Naive B cell (primary cell): ENCODE measurements at regions not wholly inside any gene's neighbourhood (a gene's known extent, or its start where the extent isn't known, plus 50 kb on each side); places are given as distances from the start of the nearest gene placed in this dataset.

ENCODE experiments used
- ATAC-seq, 2 donors: fragments of 150-1000 bp; cut with Tn5 transposase; 2 replicates each; pipeline ENCODE4 v1.10.0; 2021; ENCODE audit warnings: low read depth in 2 of 2, mild to moderate bottlenecking in 2 of 2, moderate library complexity in 2 of 2
- DNase-seq: peaks from one replicate; pipeline ENCODE4 v3.0.0; 2022
- H3K27ac Mint-ChIP-seq, 6 donors: one replicate each; pipeline ENCODE4 v1.8.0; 2020 to 2022; ENCODE audit warnings: mild to moderate bottlenecking in 6 of 6, mixed read lengths in 6 of 6, moderate library complexity in 5 of 6, inconsistent platforms in 2 of 6
- H3K27me3 Mint-ChIP-seq, 3 donors: one replicate each; pipeline ENCODE4 v1.8.0; 2021 to 2022; ENCODE audit warnings: mixed read lengths in 3 of 3, mild to moderate bottlenecking in 1 of 3
- H3K36me3 Mint-ChIP-seq, 2 donors: one replicate each; pipeline ENCODE4 v1.8.0; 2020 to 2022; ENCODE audit warnings: mixed read lengths in 2 of 2, inconsistent platforms in 1 of 2, mild to moderate bottlenecking in 1 of 2
- H3K4me1 Mint-ChIP-seq, 3 donors: one replicate each; pipeline ENCODE4 v1.8.0; 2020 to 2022; ENCODE audit warnings: mixed read lengths in 3 of 3, inconsistent platforms in 1 of 3, mild to moderate bottlenecking in 1 of 3, moderate library complexity in 1 of 3
- H3K4me3 Mint-ChIP-seq, 8 donors: one replicate each; pipeline ENCODE4 v1.8.0; 2020 to 2022; ENCODE audit warnings: mild to moderate bottlenecking in 8 of 8, mixed read lengths in 8 of 8, moderate library complexity in 8 of 8, inconsistent platforms in 2 of 8
- H3K9me3 Mint-ChIP-seq, 7 donors: one replicate each; pipeline ENCODE4 v1.8.0; 2020 to 2022; ENCODE audit warnings: mixed read lengths in 7 of 7, mild to moderate bottlenecking in 5 of 7, inconsistent platforms in 2 of 7, moderate library complexity in 1 of 7

GRCh38 chr6:829656-830055 lies 136.7 kb upstream of the EXOC2 start:
- H3K9me3 Mint-ChIP-seq: peaks cover 15 to 61% (median 25%) of the 10 kb centered on the region in 7 donors
- H3K27ac Mint-ChIP-seq: no peak overlapping the region
- no peak overlapping the region for H3K4me3 Mint-ChIP-seq
- peaks cover 0 to 38% of the 10 kb centered on the region in 2 donors for H3K36me3 Mint-ChIP-seq
- H3K4me1 Mint-ChIP-seq: peaks cover 5 to 21% (median 11%) of the 10 kb centered on the region in 3 donors
- DNase-seq: no peak
- ATAC-seq: no peak
- H3K27me3 Mint-ChIP-seq: peaks cover 0 to 6% (median 0%) of the 10 kb centered on the region in 3 donors

DNA sequence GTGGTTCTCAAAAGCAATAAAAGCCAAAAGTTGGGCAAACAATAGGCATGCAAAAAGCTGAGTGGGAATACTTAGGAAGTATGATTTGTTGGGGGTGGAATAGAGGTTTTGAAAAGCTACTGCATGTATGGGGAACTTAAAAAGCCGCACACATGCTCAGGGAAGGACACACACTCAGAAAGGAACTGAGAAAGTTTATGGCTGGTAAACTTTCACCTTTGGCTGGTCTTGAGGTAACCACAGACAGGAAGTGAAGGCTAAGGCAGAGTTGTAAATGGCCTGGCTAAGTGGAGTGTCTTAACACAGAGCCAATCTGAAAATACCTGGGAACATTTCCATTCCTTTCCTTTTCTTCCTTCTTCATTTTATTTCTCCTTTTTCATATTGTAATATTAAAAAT lies 134.5 kb upstream of the EXOC2 start:
- Mint-ChIP-seq H3K27me3 (peaks cover 0 to 6% (median 0%) of the 10 kb centered on the region in 3 donors), H3K4me1 (peaks cover 0 to 21% (median 7%) of the 10 kb centered on the region in 3 donors), H3K36me3 (peaks cover 0 to 31% of the 10 kb centered on the region in 2 donors), H3K27ac (no peak overlapping the region), H3K4me3 (no peak overlapping the region), H3K9me3 (peaks cover 11 to 51% (median 18%) of the 10 kb centered on the region in 7 donors)
- no peak for DNase-seq
- no peak for ATAC-seq

DNA sequence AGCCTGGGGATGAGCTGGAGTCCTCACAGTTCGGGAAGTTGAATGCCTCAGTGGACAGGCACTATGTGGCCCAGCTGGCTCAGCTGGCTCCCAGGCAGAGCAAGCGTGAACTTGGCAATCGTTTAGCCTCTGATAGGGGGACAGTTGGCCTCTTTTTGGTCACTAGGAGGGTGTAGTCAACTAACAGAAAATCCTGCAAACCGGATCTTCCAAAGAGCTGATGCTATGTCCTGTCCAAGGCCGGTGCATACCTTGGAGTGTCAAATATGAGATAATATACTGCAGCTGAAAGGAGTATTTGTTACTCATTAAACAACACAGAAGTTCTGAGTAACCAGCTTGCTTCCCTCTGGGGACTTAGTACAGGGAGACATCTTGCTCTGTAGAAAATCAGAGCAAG lies 126.2 kb upstream of the EXOC2 start:
- Mint-ChIP-seq H3K27ac (no peak overlapping the region), H3K27me3 (no peaks in the 10 kb centered on the region)
- DNase-seq: no peak

GRCh38 chr6:818196-818595 lies 125.3 kb upstream of the EXOC2 start:
- DNase-seq (no peak), ATAC-seq (no peak)
- peak overlapping the region in 2 of 6 donors; percentile 54 to 85 for H3K27ac Mint-ChIP-seq
- no peaks in the 10 kb centered on the region for H3K36me3 Mint-ChIP-seq
- H3K9me3 Mint-ChIP-seq: peaks cover 0 to 3% (median 0%) of the 10 kb centered on the region in 7 donors
- H3K27me3 Mint-ChIP-seq: no peaks in the 10 kb centered on the region
- peaks cover 29 to 52% (median 39%) of the 10 kb centered on the region in 3 donors for H3K4me1 Mint-ChIP-seq
- peak overlapping the region in 2 of 8 donors; percentile 42 to 69 for H3K4me3 Mint-ChIP-seq

More for the DNA sequence above, 126.2 kb upstream of the EXOC2 start:
- ATAC-seq: no peak
- Mint-ChIP-seq H3K36me3 (no peaks in the 10 kb centered on the region), H3K9me3 (peaks cover 0 to 5% (median 0%) of the 10 kb centered on the region in 7 donors), H3K4me1 (peaks cover 24 to 46% (median 31%) of the 10 kb centered on the region in 3 donors), H3K4me3 (no peak overlapping the region)

GRCh38 chr6:816510-817084 lies 123.7 kb upstream of the EXOC2 start:
- Mint-ChIP-seq H3K27me3 (no peaks in the 10 kb centered on the region), H3K4me1 (peaks cover 30 to 58% (median 39%) of the 10 kb centered on the region in 3 donors), H3K36me3 (no peaks in the 10 kb centered on the region), H3K27ac (peak overlapping the region; percentile 6 to 97 (median 57)), H3K4me3 (peak overlapping the region; percentile 51 to 91 (median 68)), H3K9me3 (no peaks in the 10 kb centered on the region)
- DNase-seq (peak; percentile 14), ATAC-seq (peak; percentile 67 to 81)

- Mint-ChIP-seq H3K4me1 (peaks cover 30 to 58% (median 39%) of the 10 kb centered on the region in 3 donors), H3K4me3 (peak overlapping the region in 7 of 8 donors; percentile 74 to 91 (median 81)), H3K27me3 (no peaks in the 10 kb centered on the region), H3K9me3 (no peaks in the 10 kb centered on the region), H3K36me3 (no peaks in the 10 kb centered on the region), H3K27ac (peak overlapping the region in 4 of 6 donors; percentile 71 to 93 (median 78))
- ATAC-seq: no peak
- DNase-seq: no peak
Observed at GRCh38 chr6:815348-815738, 122.4 kb upstream of the EXOC2 start.

- no peaks in the 10 kb centered on the region for H3K27me3 Mint-ChIP-seq
- ATAC-seq (peak; percentile 74 to 78), DNase-seq (peak; percentile 27)
- H3K4me3 Mint-ChIP-seq: peak overlapping the region; percentile 74 to 91 (median 83)
- H3K36me3 Mint-ChIP-seq: no peaks in the 10 kb centered on the region
- no peaks in the 10 kb centered on the region for H3K9me3 Mint-ChIP-seq
- peak overlapping the region; percentile 46 to 94 (median 88) for H3K27ac Mint-ChIP-seq
- peaks cover 30 to 58% (median 39%) of the 10 kb centered on the region in 3 donors for H3K4me1 Mint-ChIP-seq
Observed at GRCh38 chr6:814378-815347, 121.7 kb upstream of the EXOC2 start.

- H3K4me1 Mint-ChIP-seq: peaks cover 27 to 43% (median 33%) of the 10 kb centered on the region in 3 donors
- no peak for ATAC-seq
- DNase-seq: no peak
- no peaks in the 10 kb centered on the region for H3K36me3 Mint-ChIP-seq
- peak overlapping the region in 3 of 6 donors; percentile 26 to 44 (median 26) for H3K27ac Mint-ChIP-seq
- no peaks in the 10 kb centered on the region for H3K27me3 Mint-ChIP-seq
- H3K9me3 Mint-ChIP-seq: no peaks in the 10 kb centered on the region
- H3K4me3 Mint-ChIP-seq: no peak overlapping the region
Observed at GRCh38 chr6:811831-812230, 118.9 kb upstream of the EXOC2 start.

- H3K4me3 Mint-ChIP-seq: no peak overlapping the region
- DNase-seq: no peak
- no peaks in the 10 kb centered on the region for H3K9me3 Mint-ChIP-seq
- no peaks in the 10 kb centered on the region for H3K27me3 Mint-ChIP-seq
- H3K36me3 Mint-ChIP-seq: no peaks in the 10 kb centered on the region
- peaks cover 25 to 43% (median 33%) of the 10 kb centered on the region in 3 donors for H3K4me1 Mint-ChIP-seq
- no peak for ATAC-seq
- H3K27ac Mint-ChIP-seq: no peak overlapping the region
Observed at GRCh38 chr6:811191-811590, 118.3 kb upstream of the EXOC2 start.

GRCh38 chr6:804771-805170 lies 111.8 kb upstream of the EXOC2 start:
- H3K27ac Mint-ChIP-seq: no peak overlapping the region
- H3K4me3 Mint-ChIP-seq: no peak overlapping the region
- H3K36me3 Mint-ChIP-seq: no peaks in the 10 kb centered on the region
- ATAC-seq (no peak), DNase-seq (no peak)
- H3K4me1 Mint-ChIP-seq: peaks cover 7 to 49% (median 32%) of the 10 kb centered on the region in 3 donors
- peaks cover 0 to 8% (median 0%) of the 10 kb centered on the region in 3 donors for H3K27me3 Mint-ChIP-seq
- H3K9me3 Mint-ChIP-seq: peaks cover 0 to 2% (median 0%) of the 10 kb centered on the region in 7 donors

DNA sequence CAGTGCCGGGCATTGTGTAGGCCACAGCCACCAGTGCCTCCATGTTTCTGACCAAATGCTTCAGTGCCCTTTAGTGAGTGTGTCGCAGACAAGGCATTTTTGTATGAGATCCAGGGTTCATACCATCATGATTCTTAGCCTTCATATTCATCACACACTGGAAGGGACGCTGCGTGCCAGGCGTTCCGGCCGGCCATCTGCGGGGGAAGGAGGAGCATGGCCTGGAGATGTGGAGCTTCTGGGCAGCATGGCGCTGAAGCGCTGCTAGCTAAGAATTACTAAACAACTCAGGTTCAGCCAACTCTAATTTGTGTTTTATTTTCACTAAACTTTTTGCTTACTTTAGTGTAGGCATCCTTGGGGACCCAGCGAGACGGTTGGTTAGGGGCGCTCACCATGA lies 111.4 kb upstream of the EXOC2 start:
- peaks cover 7 to 53% (median 32%) of the 10 kb centered on the region in 3 donors for H3K4me1 Mint-ChIP-seq
- no peak for DNase-seq
- H3K36me3 Mint-ChIP-seq: no peaks in the 10 kb centered on the region
- no peak for ATAC-seq
- peak overlapping the region in 1 of 6 donors; percentile 75 for H3K27ac Mint-ChIP-seq
- H3K4me3 Mint-ChIP-seq: no peak overlapping the region
- peaks cover 0 to 8% (median 0%) of the 10 kb centered on the region in 3 donors for H3K27me3 Mint-ChIP-seq
- H3K9me3 Mint-ChIP-seq: peaks cover 0 to 2% (median 0%) of the 10 kb centered on the region in 7 donors

DNA sequence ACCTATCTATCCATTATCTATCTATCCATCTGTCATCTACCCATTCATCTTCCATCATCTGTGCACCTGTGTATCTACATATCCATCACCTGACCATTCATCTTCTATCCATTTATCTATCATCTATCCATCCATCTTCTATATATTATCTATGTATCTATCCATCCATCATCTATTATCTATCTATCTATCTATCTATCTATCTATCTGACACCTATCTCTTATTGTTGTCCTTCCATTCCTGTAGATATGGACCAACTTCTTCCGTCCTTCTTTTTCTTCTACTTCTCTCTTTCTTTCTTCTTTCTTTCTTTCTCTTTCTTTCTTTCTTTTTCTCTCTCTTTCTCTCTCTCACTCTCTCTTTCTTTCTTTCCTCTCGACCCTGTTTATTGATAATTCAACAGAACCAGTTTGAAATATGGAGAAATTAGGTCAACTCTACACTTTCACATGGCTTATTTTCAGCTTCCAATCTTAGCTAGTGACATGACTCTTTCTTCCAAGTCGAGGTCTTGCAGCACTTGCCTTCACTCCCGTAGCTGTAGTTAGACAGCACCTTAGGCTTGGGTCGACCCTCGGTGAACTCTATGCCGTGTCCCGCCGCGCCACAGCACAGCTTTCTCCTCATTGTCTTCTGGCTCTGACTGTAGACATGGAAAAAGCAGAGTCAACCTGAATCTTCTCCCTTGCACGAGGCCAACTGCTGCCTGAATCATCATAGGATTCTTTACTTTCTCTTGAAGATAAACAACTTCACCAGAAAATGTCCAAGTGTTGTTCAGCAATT lies 110.4 kb upstream of the EXOC2 start:
- ATAC-seq (no peak), DNase-seq (no peak)
- peaks cover 0 to 8% (median 0%) of the 10 kb centered on the region in 3 donors for H3K27me3 Mint-ChIP-seq

GRCh38 chr6:802701-803100 lies 109.8 kb upstream of the EXOC2 start:
- Mint-ChIP-seq H3K27ac (peak overlapping the region in 4 of 6 donors; percentile 28 to 49 (median 30)), H3K36me3 (no peaks in the 10 kb centered on the region), H3K4me1 (peaks cover 10 to 59% (median 35%) of the 10 kb centered on the region in 3 donors), H3K27me3 (peaks cover 0 to 14% (median 0%) of the 10 kb centered on the region in 3 donors), H3K4me3 (peak overlapping the region; percentile 4 to 82 (median 41)), H3K9me3 (peaks cover 0 to 2% (median 0%) of the 10 kb centered on the region in 7 donors)
- ATAC-seq: peak in 1 of 2 donors; percentile 30
- no peak for DNase-seq

More for the DNA sequence above, 110.4 kb upstream of the EXOC2 start:
- Mint-ChIP-seq H3K36me3 (no peaks in the 10 kb centered on the region), H3K27ac (peak overlapping the region in 3 of 6 donors; percentile 10 to 75 (median 34)), H3K4me3 (peak overlapping the region in 5 of 8 donors; percentile 1 to 47 (median 4)), H3K9me3 (peaks cover 0 to 2% (median 0%) of the 10 kb centered on the region in 7 donors), H3K4me1 (peaks cover 7 to 53% (median 32%) of the 10 kb centered on the region in 3 donors)
